Heart left ventricle (tissue), 16 donors: ENCODE measurements at regions not wholly inside any gene's neighbourhood (a gene's known extent, or its start where the extent isn't known, plus 50 kb on each side); places are given as distances from the start of the nearest gene placed in this dataset.
"Not testable (repeated sequence)": the region's sequence is repeated elsewhere in the genome, so short reads cannot be mapped to it uniquely, and the experiment has no call there.

Experiments
- ATAC-seq, 4 donors: fragments of 200-7000 bp; cut with Tn5 transposase; one replicate each; pipeline ENCODE4 v1.9.1; 2020 to 2022; ENCODE audit warnings: moderate library complexity in 4 of 4, mild to moderate bottlenecking in 3 of 4, moderate number of reproducible peaks in 1 of 4
- DNase-seq, 5 donors: peaks; one replicate each; pipeline ENCODE4 v3.0.0-alpha.2; 2020
- H3K27ac ChIP-seq, 12 donors: fragments of 200-600 bp; sonication (generic) in 4 of 12; one replicate each; pipeline versions ENCODE4 v1.5.0 to v1.8.0; 2016 to 2022; ENCODE audit warnings: mild to moderate bottlenecking in 2 of 12
- H3K27me3 ChIP-seq, 9 donors: fragments of 200-600 bp; sonication (generic) in 2 of 9; one replicate each; pipeline versions ENCODE4 v1.5.1 to v1.8.0; 2016 to 2022; ENCODE audit warnings: mild to moderate bottlenecking in 3 of 9
- H3K36me3 ChIP-seq, 9 donors: fragments of 200-600 bp; sonication (generic) in 2 of 9; one replicate each; pipeline versions ENCODE4 v1.5.0 to v1.8.0; 2018 to 2022; ENCODE audit warnings: mild to moderate bottlenecking in 2 of 9
- H3K4me1 ChIP-seq, 12 donors: fragments of 200-600 bp; sonication (generic) in 4 of 12; one replicate each; pipeline versions ENCODE4 v1.5.0 to v1.8.0; 2016 to 2022; ENCODE audit warnings: mild to moderate bottlenecking in 3 of 12
- H3K4me3 ChIP-seq, 12 donors: fragments of 200-600 bp; sonication (generic) in 4 of 12; one replicate each; pipeline versions ENCODE4 v1.5.0 to v1.8.0; 2017 to 2022; ENCODE audit warnings: mild to moderate bottlenecking in 9 of 12, moderate library complexity in 4 of 12
- H3K9me3 ChIP-seq, 12 donors: fragments of 200-600 bp; sonication (generic) in 4 of 12; one replicate each; pipeline versions ENCODE4 v1.5.0 to v1.8.0; 2016 to 2022; ENCODE audit warnings: mild to moderate bottlenecking in 1 of 12
- POLR2A ChIP-seq, 2 donors: fragments of 450-650 bp; IDR thresholded peaks; one replicate each; pipeline ENCODE4 v1.6.1; 2017; ENCODE audit warnings: antibody characterized with exemption in 2 of 2, mild to moderate bottlenecking in 2 of 2, moderate library complexity in 2 of 2
- WGBS, 4 donors: extraction: QIAGEN DNeasy Blood & Tissue Kit in 2 of 4; methylation state at CpG; one replicate each; pipeline versions ENCODE4 v1.1.5 to v1.1.7; 2013 to 2018; 5-methylcytosine and 5-hydroxymethylcytosine counted together
- intact Hi-C, 10 donors: fragments of 100-400 bp; cut with DNase I; formaldehyde crosslinking; loops; one replicate each; pipeline versions ENCODE4 v1.11.1 to v1.14.2; 2022
- TF ChIP-seq, protein P1 (sequence below), 12 donors: fragments of 200-600 bp; sonication (generic) in 4 of 12; IDR thresholded peaks; one replicate each; pipeline versions ENCODE4 v1.5.0 to v1.8.0; 2018 to 2022; ENCODE audit warnings: antibody characterized with exemption in 12 of 12, mild to moderate bottlenecking in 5 of 12
- donor health status: ischemic (EF 13 %, LVEDD 7.1; RV severe dilation, severe dysfunction).
- donor health status: healthy with polysubstance abuse.
- donor health status: DM: no; HTN: yes; CAD: no.
- donor health status: DM: no; HTN: no; CAD: no.
- donor health status: ischemic (EF 25% LVEDD 6.9; RV normal size, moderate dysfunction).
- donor health status: ischemic (EF 25% LVEDD 5.7; RV mildly dilated, moderate dysfunction).
- donor health status: healthy.
- donor health status: DM: yes; HTN: yes; CAD: no.
- donor health status: ischemic (EF 35%, LVEDD 5.7; RV mildly dilated, moderate dysfunction).
- donor health status: nonischemic (EF 11% LVEDD 7.7; RV severe dilation, severe dysfunction).
- donor health status: DM: yes; HTN: yes; CAD: no.
- donor health status: PGD.
- donor health status: ischemic (EF 29% LVEDD 5.4; RV normal size, mild dysfunction).
- donor health status: nonischemic (EF 23%, LVEDD 6.1; RV moderate dilation, normal function).

DNA sequence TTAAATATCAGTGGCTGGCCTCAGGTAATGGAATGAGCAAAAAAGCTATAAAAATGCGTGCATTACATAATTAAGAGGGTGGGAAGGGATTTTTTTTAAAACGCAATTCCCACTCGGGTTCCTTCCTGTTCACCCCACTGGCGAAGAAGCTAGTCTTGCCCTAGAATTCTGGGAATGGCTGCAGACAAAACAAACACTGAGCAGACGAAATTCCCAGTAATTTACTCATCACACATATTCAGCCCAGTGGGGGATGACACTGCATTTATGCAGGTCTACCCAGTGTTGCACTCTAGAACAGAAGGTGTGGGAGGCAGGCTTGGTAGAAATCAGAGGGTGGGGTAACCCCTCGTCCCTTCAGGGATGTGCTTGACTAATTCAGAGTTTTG is 2695.0 kb upstream of the DEFB115 start:
- H3K4me3 ChIP-seq = no peak overlapping the region
- 55 to 64% (median 58%) methylated on average over 6 of the region's 6 CpGs for WGBS, 4 donors
- H3K27ac ChIP-seq = no peak overlapping the region
- no peaks in the 10 kb centered on the region for H3K4me1 ChIP-seq
- intact Hi-C loops = no loop called here
- ATAC-seq (peak in 2 of 4 donors; percentile 52 to 74), DNase-seq (no peak)
- no peaks in the 10 kb centered on the region for H3K27me3 ChIP-seq
- peaks cover 0 to 8% (median 0%) of the 10 kb centered on the region in 12 donors for H3K9me3 ChIP-seq
- H3K36me3 ChIP-seq = peaks cover 0 to 24% (median 3%) of the 10 kb centered on the region in 9 donors
- TF ChIP-seq, protein P1, sequence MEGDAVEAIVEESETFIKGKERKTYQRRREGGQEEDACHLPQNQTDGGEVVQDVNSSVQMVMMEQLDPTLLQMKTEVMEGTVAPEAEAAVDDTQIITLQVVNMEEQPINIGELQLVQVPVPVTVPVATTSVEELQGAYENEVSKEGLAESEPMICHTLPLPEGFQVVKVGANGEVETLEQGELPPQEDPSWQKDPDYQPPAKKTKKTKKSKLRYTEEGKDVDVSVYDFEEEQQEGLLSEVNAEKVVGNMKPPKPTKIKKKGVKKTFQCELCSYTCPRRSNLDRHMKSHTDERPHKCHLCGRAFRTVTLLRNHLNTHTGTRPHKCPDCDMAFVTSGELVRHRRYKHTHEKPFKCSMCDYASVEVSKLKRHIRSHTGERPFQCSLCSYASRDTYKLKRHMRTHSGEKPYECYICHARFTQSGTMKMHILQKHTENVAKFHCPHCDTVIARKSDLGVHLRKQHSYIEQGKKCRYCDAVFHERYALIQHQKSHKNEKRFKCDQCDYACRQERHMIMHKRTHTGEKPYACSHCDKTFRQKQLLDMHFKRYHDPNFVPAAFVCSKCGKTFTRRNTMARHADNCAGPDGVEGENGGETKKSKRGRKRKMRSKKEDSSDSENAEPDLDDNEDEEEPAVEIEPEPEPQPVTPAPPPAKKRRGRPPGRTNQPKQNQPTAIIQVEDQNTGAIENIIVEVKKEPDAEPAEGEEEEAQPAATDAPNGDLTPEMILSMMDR (IDR thresholded peaks at IDR 0.05) = no peak
- TF ChIP-seq POLR2A (IDR thresholded peaks at IDR 0.05) = no peak

DNA sequence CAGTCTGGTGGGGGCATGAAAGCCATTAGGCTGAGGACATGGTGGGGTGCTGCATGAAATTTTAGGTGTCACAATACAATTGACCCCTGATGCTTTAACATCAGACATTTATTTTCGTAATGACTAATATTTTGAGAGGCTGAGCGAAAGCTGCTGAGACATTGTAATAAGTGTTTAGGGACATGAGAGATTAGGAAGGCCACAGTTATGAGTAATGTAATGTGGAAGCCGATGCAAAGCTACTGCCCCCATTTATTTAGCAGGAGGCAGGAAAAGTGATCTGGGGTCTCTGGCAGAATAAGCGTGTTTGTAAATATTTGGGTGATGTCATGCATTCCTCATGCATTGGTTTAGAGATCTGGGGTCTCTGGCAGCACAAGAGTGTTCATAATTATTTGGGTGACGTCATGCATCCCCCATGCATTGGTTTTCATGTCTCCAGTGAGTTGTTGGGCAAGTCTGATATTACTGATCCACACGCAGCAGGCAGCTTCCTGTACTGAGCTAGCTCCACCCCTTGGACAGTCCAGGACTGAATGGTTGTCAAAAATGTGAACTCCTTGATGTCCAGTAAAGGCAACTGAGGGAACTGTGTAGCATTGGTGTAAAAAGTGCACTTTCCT is 2694.5 kb upstream of the DEFB115 start:
- WGBS, 4 donors = 58 to 62% (median 60%) methylated on average over 6 of the region's 6 CpGs
- H3K4me1 ChIP-seq, DNase-seq, H3K9me3 ChIP-seq, H3K4me3 ChIP-seq, H3K27me3 ChIP-seq, intact Hi-C loops, H3K27ac ChIP-seq: not testable (repeated sequence)
- peak in 1 of 4 donors; percentile 36 for ATAC-seq
- peaks cover 0 to 24% (median 3%) of the 10 kb centered on the region in 9 donors for H3K36me3 ChIP-seq

DNA sequence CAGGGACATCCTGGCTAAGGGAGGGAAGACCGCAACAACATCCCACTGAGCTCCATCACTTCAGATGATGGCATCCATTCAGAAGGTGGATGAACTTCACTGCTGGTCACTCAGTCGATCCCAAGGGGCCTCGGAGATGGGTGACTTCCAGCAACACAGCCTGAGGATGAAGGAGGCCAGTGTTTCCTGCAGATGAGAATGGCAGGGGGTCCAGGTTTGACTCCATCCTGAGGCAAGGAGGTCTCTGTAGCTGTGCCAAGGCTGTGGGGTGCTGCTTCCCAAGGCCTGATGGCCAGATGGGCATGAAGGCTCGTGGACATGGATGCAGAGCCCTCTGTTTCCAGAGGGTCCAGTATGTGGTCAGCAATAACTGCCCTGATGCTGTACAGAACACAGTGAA is 2693.4 kb upstream of the DEFB115 start:
- ATAC-seq = peak in 1 of 4 donors; percentile 58
- 52 to 63% (median 62%) methylated on average over 4 of the region's 4 CpGs for WGBS, 4 donors
- H3K27ac ChIP-seq, H3K4me3 ChIP-seq, H3K9me3 ChIP-seq, H3K27me3 ChIP-seq, intact Hi-C loops, H3K4me1 ChIP-seq: not testable (repeated sequence)
- H3K36me3 ChIP-seq = peaks cover 0 to 21% (median 3%) of the 10 kb centered on the region in 9 donors
- peak in 2 of 5 donors; percentile 33 to 56 for DNase-seq

- ATAC-seq = peak in 1 of 4 donors; percentile 33
- H3K27me3 ChIP-seq, H3K27ac ChIP-seq, H3K9me3 ChIP-seq, H3K4me3 ChIP-seq, intact Hi-C loops, H3K4me1 ChIP-seq, DNase-seq: not testable (repeated sequence)
- peaks cover 0 to 17% (median 3%) of the 10 kb centered on the region in 9 donors for H3K36me3 ChIP-seq
- WGBS, 4 donors = 48 to 63% (median 56%) methylated on average over 12 of the region's 12 CpGs
Observed at GRCh38 chr20:28564688-28565463, 2692.6 kb upstream of the DEFB115 start.

GRCh38 chr20:28575991-28576390 is 2681.5 kb upstream of the DEFB115 start:
- H3K27ac ChIP-seq, ATAC-seq, H3K4me1 ChIP-seq, H3K27me3 ChIP-seq, H3K4me3 ChIP-seq, DNase-seq, intact Hi-C loops: not testable (repeated sequence)
- peaks cover 0 to 24% (median 5%) of the 10 kb centered on the region in 12 donors for H3K9me3 ChIP-seq
- H3K36me3 ChIP-seq = peaks cover 0 to 36% (median 4%) of the 10 kb centered on the region in 9 donors
- TF ChIP-seq, protein P1 (IDR thresholded peaks at IDR 0.05) = peak in 2 of 12 donors; percentile 9 to 24
- WGBS, 4 donors = 39 to 77% (median 48%) methylated on average over 2 to 3 of the region's 3 CpGs

DNA sequence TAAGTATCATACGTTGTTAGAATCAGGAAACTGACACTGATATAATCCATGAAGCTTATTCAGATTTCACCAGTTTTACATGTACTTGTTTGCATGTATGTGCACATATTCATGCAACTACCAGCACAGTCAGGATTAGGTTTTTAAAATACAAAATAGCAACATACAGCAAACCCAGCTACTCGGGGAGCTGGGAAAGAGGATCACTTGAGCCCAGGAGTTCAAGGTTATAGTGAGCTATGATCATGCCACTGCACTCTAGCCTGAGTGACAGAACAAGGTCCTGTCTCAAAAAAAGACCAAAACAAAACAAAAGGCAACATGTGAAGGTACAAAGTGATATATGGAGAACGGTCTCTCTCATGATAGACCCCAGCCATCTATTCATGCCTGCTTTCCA is 2665.8 kb upstream of the DEFB115 start:
- H3K4me3 ChIP-seq, intact Hi-C loops, H3K27ac ChIP-seq, ATAC-seq, H3K4me1 ChIP-seq, DNase-seq, H3K27me3 ChIP-seq, H3K9me3 ChIP-seq: not testable (repeated sequence)
- peaks cover 0 to 29% (median 12%) of the 10 kb centered on the region in 9 donors for H3K36me3 ChIP-seq
- 74 to 85% (median 77%) methylated on average over 3 of the region's 3 CpGs for WGBS, 4 donors

DNA sequence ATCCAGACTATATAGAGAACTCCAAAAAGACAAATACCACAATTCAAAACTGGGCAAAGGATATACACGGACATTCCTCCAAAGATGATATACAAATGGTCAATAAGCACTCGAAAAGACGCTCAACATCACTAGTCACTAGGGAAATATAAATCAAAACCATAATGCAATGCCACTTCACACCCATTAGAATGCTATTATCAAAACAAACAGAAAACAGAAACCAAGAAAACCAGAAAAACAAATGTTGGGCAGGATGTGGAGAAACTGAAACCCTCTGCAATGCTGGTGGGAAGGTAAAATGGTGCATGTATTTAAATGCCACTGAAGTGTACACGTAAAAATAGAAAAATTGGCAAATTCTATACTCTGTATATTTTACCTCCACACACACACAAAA is 2664.1 kb upstream of the DEFB115 start:
- ATAC-seq, intact Hi-C loops, H3K9me3 ChIP-seq, DNase-seq, H3K27me3 ChIP-seq, H3K4me3 ChIP-seq, H3K4me1 ChIP-seq, H3K27ac ChIP-seq: not testable (repeated sequence)
- WGBS, 4 donors = 84 to 95% (median 92%) methylated on average over 4 of the region's 4 CpGs
- H3K36me3 ChIP-seq = peaks cover 0 to 13% (median 4%) of the 10 kb centered on the region in 9 donors

GRCh38 chr20:28594476-28594875 is 2663.0 kb upstream of the DEFB115 start:
- WGBS, 4 donors = 67 to 84% (median 81%) methylated on average over 4 to 7 of the region's 7 CpGs
- H3K27ac ChIP-seq, H3K27me3 ChIP-seq, H3K9me3 ChIP-seq, intact Hi-C loops, DNase-seq, H3K4me1 ChIP-seq, H3K36me3 ChIP-seq, H3K4me3 ChIP-seq, ATAC-seq: not testable (repeated sequence)

DNA sequence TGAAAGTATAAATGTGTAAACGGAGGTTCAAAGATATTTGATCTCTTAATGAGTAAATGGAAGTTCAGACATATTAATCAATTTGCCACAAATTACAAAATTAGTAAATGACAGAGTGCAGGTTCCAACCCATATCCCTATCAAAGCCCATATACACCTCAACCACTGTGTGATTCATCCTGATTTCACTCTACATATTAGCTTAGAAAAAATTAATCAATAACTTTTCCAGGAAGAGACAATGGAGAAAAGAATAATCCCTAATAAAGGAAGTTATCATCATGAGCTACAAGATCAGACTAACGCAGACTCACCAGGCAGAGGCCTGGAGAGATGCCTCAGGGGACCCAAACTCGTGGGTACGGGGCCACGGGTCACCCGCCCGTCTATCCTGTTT is 2655.5 kb upstream of the DEFB115 start:
- DNase-seq, H3K36me3 ChIP-seq, H3K27me3 ChIP-seq, ATAC-seq, intact Hi-C loops, H3K9me3 ChIP-seq, H3K4me1 ChIP-seq: not testable (repeated sequence)
- H3K27ac ChIP-seq = peak overlapping the region in 11 of 12 donors; percentile 47 to 88 (median 82)
- peak overlapping the region; percentile 47 to 93 (median 72) for H3K4me3 ChIP-seq
- 1 to 11% (median 6%) methylated on average over 7 of the region's 7 CpGs for WGBS, 4 donors
